NOMO-1 treated with dmso at 0.1 percent for 144 hours (cell line): ENCODE measurements at regions not wholly inside any gene's neighbourhood (a gene's known extent, or its start where the extent isn't known, plus 50 kb on each side); places are given as distances from the start of the nearest gene placed in this dataset.
"Not testable (repeated sequence)": the region's sequence is repeated elsewhere in the genome, so short reads cannot be mapped to it uniquely, and the experiment has no call there.

ENCODE experiments used
- DNase-seq: peaks from one replicate; lab custom pipeline; 2025; ENCODE audit not compliant: unreplicated experiment; lab: John Stamatoyannopoulos, UW

GRCh38 chrX:42290608-42291007, 367.3 kb upstream of the CASK start:
- DNase-seq: no peak

GRCh38 chrX:42289492-42290385, 366.4 kb upstream of the CASK start:
- DNase-seq: no peak

- DNase-seq: not testable (repeated sequence)
These were observed 362.3 kb upstream of the CASK start for GRCh38 chrX:42285681-42286080.

- DNase-seq: no peak
These were observed 353.8 kb upstream of the CASK start for GRCh38 chrX:42276982-42277690.

GRCh38 chrX:42274151-42274550, 350.8 kb upstream of the CASK start:
- DNase-seq: no peak

- no peak for DNase-seq
These were observed 350.0 kb upstream of the CASK start for GRCh38 chrX:42273387-42273786.

GRCh38 chrX:42269186-42269585, 345.8 kb upstream of the CASK start:
- no peak for DNase-seq

GRCh38 chrX:42260854-42261253, 337.5 kb upstream of the CASK start:
- DNase-seq: no peak

- DNase-seq: no peak
These were observed 324.9 kb upstream of the CASK start for GRCh38 chrX:42248226-42248625.

GRCh38 chrX:42247241-42247640, 323.9 kb upstream of the CASK start:
- no peak for DNase-seq

GRCh38 chrX:42246814-42247213, 323.5 kb upstream of the CASK start:
- DNase-seq: no peak

GRCh38 chrX:42242004-42242403, 318.6 kb upstream of the CASK start:
- no peak for DNase-seq

GRCh38 chrX:42241421-42241820, 318.1 kb upstream of the CASK start:
- DNase-seq: no peak

- DNase-seq: no peak
These were observed 314.6 kb upstream of the CASK start for GRCh38 chrX:42237956-42238355.

GRCh38 chrX:42229533-42229932, 306.2 kb upstream of the CASK start:
- no peak for DNase-seq

- DNase-seq: no peak
These were observed 297.3 kb upstream of the CASK start for GRCh38 chrX:42220666-42221065.

- no peak for DNase-seq
These were observed 296.7 kb upstream of the CASK start for GRCh38 chrX:42220083-42220482.

- DNase-seq: no peak
These were observed 295.9 kb upstream of the CASK start for GRCh38 chrX:42219231-42219630.

GRCh38 chrX:42195506-42195905, 272.2 kb upstream of the CASK start:
- no peak for DNase-seq

- no peak for DNase-seq
These were observed 266.2 kb upstream of the CASK start for GRCh38 chrX:42189576-42189975.

- DNase-seq: no peak
These were observed 265.4 kb upstream of the CASK start for GRCh38 chrX:42188730-42189129.

GRCh38 chrX:42176789-42177188, 253.4 kb upstream of the CASK start:
- DNase-seq: no peak
